ENCODE measurements at regions not wholly inside any gene's neighbourhood (a gene's known extent, or its start where the extent isn't known, plus 50 kb on each side); places are given as distances from the start of the nearest gene placed in this dataset.
"Not testable (repeated sequence)": the region's sequence is repeated elsewhere in the genome, so short reads cannot be mapped to it uniquely, and the experiment has no call there.

DNA sequence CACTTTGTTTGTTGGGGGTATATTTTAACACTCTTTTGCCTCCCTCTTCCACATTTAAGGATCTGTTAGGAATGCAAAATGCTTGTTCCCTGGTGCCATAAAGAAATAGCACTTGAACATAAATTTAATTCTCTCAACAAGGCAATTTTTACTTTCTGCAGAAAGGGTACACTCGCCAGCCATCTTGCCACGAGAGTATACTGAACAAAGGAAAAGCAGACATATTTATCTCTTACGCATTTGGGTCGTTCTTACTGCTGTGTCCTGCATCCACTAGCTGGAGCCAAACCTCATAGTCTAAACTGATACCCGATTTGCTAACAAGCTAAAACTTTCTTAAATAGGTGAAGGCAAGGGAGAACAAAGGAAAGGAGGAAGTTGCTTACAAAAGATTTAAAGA is 129.5 kb downstream of the B3GNT2 start:
- DNase-seq = no peak

DNA sequence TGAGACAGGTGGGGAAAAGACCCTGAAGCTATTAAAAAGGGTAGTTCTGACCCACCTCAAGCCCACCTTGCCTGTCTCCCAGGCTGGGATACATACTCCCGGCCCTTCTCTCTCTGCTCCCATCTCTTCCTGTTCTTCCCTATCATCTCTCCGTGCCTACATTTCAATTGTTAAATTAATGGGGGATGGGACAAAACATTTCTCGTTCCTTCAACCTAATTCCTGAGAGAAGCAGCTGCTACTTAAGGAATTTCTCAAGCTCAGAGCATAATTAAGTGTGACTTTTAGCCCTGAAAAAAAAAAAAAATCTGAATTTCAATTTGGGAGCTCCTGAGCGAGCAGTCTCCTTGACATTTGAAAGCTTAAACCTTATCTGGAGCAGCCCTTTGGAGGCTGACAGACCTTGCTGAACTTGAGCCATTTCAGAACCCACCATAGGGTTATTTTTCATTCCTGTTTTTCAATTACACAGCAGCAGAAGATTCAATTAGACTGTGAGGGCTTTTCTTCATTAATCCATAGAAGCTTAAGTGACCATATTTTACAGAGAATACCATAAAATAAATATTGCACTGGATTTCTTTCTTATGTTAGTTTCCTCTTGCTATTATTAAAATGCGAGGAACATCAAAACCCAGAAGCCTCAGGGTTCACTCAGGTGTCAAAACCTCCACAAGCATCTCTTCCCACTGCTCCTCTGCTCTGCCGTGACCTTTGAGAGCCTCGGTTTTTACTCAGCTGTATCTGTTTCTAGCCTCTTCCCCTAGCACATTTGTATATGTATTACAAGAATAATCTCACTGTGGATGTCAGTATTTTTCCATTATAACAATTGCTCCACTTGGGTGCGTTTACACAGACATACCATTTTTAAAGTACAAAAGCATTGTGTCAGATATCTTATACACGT is 125.7 kb downstream of the B3GNT2 start:
- no peak for DNase-seq

- no peak for DNase-seq
Measured at GRCh38 chr2:62320657-62321357, 124.9 kb downstream of the B3GNT2 start.

DNA sequence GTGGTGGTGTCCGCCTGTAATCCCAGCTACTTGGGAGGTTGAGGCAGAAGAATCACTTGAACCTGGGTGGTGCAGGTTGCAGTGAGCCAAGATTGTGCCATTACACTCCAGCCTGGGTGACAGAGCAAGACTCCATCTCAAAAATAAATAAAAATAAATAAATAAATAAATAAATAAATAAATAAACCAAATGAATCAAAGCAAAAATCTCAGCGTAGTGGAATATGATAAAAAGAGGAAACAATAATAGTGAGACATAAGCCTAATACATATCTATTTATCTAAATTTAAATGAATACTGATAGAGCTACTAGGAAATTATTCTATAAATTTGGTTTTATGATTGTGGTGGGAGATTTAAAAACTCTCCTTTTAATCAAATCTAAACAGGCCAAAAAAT is 124.2 kb downstream of the B3GNT2 start:
- not testable (repeated sequence) for DNase-seq

- DNase-seq = no peak
Measured at GRCh38 chr2:62319070-62319469, 123.2 kb downstream of the B3GNT2 start.

DNA sequence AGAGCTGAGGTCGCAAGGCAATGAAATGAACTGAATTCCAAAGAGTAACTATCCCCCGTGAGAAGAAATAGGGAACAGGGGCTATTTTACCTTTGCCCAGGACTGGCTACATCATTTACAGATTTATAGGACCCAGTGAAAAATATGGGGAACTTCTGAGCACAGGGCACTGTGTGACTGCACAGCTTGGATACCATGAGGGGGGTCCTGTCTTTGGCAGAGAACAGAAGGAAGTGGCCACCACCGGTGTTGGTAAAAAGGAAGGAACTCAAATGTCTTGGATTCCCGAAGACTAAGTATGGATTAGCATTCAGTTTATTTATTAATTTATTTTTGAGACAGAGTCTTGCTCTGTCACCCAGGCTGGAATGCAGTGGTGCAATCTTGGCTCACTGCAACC is 119.6 kb downstream of the B3GNT2 start:
- no peak for DNase-seq

DNA sequence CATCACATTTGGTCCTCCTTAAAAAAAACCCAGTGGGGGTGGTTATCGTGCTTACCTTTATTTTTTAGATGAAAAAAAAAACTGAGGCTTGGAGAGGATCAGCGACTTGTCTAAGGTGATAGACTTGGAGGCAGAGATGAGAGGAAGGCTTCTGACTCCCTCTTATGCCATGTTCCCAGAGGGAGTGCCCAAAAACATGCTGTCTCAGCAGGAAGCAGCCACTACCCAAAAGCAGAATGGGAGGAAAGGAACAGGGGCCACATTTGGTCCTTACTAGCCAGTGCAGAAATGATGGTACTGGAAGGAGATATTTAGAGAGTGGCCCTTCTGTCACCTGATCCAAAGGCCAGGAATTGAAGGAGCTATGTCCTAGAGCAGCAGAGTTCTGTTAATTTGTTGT is 118.4 kb downstream of the B3GNT2 start:
- DNase-seq = no peak

- no peak for DNase-seq
Measured at GRCh38 chr2:62313449-62314227, 117.7 kb downstream of the B3GNT2 start.

DNA sequence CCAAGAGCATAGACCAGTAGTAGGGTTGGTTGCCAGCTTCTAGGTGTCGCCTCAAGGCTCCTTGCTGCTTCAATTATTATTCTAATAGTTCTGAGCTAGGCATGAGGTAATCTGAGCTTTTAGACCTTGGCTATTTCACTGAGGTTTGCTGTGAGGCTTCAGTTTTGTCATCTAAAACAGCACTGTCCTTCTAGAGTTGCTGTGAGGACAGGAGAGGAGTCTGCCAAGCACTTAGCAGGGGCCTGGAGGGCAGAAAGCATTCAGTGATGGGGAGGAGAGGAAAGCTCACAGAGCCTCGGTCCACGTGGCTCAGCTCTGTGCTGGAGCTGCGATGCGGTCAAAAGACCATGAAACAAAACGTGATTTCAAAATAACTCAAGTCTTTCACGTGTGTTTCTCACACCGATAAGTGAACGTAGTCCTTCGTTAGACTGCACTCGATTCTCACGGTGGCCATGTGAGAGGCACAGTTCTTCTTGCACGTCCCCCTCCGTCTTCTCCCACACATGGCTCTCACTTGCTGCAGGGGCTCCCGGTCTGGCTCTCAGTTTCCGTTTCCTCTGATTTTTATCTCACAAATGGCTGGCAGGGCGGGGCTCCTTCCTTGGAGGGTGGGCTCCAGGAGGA is 113.7 kb downstream of the B3GNT2 start:
- no peak for DNase-seq

DNA sequence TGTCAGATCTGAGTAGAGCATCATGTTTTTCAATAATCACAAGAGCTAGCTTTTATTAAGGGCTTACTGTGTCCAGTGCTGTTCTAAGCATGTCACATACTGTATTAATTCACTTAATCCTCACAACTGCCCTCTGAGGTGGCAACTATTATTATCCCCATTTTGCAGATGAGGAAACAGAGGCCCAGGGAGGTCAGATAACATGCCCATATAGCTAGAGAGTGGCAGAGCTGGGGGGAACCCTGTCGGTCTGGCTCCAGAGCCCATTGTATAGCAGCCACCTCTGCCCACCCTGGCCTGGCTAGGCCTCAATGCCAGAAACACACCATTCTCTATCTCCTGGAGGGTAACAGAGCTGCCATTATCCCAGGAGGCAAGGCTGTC is 113.2 kb downstream of the B3GNT2 start:
- no peak for DNase-seq

DNA sequence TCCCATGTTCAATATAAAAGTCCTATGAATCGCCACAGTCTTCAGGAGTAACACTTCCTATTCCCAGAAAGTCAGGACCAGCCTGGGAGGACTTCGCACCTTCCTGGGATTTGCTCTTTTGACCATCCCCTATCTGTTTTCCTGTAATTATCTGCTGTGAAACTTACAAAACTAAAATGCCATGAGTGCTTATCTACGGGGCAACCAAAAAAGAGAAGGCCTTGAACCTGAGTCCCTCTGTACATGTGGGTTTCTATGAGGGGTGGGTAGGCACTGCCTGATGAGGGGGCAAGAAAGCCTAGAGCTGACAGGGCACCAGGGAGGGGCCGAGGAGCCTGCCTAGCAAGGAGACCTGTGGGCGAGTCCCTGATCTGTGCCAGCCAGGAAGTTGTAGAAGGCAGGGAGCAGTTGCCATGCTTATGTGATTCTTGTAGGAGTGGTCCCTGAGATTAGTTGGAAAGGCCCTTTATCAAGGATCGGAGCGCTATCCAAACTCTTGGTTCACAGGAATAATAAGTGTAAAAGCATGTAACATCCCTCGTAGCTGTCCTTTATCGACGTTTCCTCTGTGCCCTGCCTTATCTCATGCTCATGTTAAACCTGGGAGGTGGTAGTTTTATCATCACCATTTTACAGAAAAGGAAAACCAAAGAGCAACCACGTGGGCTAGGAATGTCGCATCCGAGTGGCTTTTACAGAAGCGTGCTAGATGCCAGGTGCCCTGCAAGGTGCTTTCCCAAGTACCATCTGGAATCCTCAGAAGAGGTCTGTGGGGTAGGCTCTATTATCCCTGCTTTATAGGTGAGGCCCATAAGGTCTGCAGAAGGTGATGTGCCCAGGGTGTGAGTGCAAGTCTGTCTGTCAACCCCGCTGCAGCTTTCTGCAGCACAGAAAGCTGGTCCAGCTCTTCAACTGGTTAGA is 111.8 kb downstream of the B3GNT2 start:
- DNase-seq = peak; percentile 35

GRCh38 chr2:62306751-62307468 is 111.0 kb downstream of the B3GNT2 start:
- peak; percentile 60 for DNase-seq

DNA sequence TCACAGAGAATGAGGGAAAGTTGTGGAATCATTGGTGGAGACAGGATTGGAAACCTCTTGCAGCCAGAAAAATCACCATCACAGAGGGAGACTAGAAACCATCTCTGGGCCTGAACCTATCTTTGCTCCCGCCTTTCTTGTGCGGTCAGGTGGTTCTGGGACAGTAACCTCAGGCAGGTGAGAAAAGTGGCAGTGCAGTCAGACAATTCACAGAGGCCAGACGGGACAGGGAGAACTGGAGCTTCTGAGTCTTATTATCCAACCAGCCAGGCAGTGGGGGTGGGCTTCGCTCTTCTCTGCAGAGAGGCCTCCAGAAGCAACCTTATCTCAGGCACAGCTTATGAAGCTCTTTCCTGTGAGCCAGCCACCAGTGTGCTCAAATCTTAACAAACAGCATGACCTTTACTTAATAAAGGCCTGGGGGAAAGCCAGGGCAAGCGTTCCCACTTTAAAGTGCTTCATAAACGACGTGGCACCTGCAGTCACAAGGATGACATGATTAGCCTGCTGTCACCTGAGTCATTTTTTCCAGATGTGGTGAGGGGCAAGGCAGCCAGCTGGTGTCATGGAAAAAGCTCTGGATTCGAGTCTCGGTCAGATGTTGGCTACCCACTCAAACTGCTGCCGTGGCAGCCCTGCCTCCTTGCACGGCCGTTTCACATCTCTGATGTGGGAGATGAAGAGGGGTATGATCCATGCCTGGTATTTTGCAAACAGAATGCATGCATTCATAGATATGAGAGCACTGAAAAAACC is 109.7 kb downstream of the B3GNT2 start:
- DNase-seq = peak; percentile 56

DNA sequence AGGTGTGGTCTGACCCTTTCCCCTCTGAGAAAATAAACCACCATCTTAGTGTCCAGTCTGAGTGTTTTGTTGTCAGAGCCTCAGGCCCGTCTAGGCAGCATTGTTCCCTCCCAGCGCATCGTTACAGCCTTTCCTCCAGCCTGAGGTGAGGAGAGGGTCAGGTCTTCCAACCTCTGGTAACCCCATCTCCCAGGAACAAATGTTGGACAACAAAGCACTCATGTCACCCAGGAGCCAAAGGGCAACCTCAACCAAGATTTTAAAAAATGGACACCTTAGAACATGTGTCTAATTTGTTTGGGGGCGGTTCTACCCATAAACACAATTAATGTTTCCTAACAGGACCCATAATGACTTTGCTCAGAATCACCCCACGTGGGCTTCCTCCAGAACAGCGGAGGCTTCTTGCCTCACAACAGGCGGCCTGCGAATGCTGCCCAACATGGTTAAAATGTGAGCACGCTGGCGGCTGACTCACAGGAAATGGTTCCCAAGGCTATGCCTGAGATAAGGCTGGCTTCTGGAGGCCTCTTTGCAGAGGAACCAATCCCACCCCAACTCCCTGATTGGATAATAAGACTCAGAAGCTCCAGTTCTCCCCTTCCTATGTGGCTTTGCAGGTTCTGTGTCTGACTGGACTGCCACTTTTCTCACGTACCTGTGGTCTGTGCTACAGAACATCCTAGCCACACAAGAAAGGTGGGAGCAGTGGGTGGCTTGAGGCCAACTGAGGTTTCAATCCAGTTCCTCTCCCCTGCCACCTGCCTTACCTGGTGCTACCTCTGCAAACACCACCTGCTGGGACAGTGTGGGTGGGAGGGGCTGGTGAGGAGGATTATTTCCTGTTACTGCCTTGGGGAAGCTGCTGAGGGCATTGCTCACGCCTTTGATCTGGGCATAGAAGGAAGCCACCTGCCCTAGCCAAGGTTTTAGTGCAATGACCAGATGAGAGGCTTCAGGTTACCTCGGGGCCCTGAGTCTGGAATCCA is 108.8 kb downstream of the B3GNT2 start:
- peak; percentile 96 for DNase-seq

GRCh38 chr2:62303788-62304187 is 107.9 kb downstream of the B3GNT2 start:
- no peak for DNase-seq

- no peak for DNase-seq
Measured at GRCh38 chr2:62302631-62303435, 106.9 kb downstream of the B3GNT2 start.

GRCh38 chr2:62300925-62301324 is 105.0 kb downstream of the B3GNT2 start:
- no peak for DNase-seq

GRCh38 chr2:62297624-62298010 is 101.7 kb downstream of the B3GNT2 start:
- DNase-seq = no peak
